GM18519 (cell line): ENCODE measurements at regions not wholly inside any gene's neighbourhood (a gene's known extent, or its start where the extent isn't known, plus 50 kb on each side); places are given as distances from the start of the nearest gene placed in this dataset.

Source experiments
- ATAC-seq: cut with Tn5 transposase; IDR thresholded peaks from one replicate; pipeline ENCODE4 v1.9.1; 2021; ENCODE audit warnings: mild to moderate bottlenecking, moderate library complexity; ENCODE audit not compliant: unreplicated experiment, low FRiP score

DNA sequence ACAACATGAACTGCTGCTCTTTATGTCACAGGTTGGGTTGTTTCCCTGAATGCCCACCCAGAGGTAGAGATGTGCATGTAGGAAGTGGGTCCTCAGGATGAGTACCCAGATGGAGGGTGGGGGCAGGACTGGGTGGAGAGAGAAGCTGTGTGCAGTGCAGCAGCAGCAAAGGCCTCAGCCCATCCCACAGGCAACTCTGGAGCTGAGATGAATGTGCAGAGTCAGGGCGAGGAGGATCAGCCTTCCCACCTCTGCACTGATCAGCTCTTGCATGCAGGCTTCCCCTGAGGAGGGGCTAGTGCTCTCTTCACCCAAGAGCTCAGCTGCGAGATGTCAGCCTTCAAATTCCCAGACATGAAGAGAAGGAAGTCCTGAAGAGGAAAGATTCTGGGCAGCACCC, 326.2 kb upstream of the RAB6C start:
- no peak for ATAC-seq

DNA sequence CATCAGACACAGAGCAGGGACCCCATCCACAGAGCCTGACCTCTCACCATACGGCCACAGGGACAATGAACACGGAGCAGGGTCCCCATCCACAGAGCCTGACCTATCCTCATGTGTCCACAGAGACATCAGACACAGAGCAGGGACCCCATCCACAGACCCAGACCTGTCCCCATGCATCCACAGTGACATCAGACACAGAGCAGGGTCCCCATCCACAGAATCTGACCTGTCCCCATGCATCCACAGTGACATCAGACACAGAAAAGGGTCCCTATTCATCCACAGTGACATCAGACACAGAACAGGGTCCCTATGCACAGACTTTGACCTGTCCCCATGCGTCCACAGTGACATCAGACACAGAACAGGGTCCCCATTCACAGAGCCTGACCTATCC, 325.1 kb upstream of the RAB6C start:
- no peak for ATAC-seq

DNA sequence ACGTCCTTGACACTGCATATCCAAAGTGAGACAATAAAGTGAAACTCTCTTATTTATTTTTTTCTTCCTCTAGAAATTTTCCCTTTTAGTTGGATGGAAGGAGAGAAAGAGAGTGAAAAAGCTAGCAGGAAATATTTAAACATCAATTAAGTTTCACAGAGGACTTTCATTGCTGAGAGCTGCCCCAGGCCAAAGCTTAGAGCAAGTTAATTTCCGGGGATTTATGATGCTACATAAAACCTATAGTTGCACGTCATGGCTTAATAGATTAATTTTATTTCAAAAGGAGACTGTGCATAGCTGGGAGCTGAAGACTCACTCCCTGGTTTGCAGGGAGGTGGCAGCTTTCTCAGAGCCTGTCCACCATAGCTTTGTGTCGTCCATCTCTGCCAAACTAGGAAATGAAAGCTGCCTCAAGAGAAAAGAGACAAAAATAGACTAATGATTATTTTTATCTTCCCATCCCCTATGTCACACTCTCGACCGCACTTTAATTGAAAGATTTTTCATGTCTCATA, 323.3 kb upstream of the RAB6C start:
- ATAC-seq, result no peak

DNA sequence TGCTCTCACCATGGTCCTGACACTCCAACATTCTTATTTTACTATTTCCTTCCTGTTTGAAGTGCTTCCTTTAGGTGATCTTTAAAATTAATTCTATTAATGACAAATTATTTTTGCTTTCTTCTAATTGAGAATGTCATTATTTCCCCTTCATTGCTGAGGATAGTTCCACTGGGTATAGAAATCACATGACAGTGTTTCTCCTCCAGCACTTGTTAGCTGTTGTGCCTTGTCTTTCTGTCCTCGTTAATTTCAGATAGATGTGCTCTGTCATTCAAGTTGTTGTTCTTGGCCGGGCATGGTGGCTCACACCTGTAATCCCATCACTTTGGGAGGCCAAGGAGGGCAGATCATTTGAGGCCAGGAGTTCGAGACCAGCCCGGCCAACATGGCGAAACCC, 321.0 kb upstream of the RAB6C start:
- no peak for ATAC-seq

DNA sequence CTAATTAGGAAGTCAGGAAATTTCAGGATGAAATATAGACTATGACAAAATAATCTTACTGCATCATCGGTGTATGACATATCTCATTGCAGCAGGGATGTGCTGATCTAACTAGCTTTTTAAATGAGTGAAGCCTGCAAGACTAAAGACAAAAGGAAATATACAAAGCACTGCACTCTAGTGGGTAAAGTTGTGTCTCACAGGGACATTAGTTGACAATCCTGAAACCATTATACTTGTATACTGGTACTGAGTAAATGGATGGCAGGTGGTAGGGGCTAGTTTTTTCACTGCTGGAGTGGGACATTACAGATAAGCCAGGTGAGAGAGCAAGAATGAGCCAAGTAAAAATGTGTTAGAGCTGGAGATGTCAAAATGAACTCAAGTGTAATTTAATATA, 317.5 kb upstream of the RAB6C start:
- no peak for ATAC-seq

DNA sequence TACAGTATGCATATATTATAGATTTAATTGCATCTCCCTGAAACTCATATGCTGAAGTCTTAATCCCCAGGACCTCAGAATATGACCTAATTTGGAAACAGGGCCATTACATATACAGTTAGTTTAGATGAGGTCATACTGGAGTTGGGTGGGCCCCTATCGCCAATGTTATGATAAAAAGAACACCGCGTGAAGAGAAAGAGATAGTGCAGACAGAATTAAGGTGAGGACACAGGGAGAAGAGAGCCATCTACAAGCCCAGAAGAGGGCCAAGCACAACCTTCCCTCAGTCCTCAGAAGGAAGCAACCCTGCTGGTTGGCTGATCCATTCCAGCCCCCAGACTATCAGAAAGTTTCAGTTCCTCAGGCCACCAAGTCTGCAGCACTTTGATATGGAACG, 311.9 kb upstream of the RAB6C start:
- ATAC-seq, result no peak

DNA sequence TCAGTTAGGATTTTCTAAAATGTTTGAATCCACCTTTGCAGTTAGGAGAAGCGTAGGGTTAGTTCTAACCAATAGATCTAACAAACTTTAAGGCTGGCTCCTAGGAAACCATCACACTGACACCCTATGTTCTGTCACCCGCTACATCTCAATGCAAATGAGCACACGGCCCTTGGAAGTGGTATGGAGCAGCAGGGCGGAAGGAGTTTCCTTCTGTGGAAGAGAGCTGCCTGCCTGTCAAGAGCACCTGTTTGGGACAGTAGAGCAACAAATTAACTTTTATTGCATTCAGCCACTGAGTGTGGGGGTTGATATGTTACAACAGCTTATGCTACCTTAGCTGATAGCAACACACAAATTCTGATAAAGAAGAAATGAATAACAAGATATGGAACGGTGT, 306.9 kb upstream of the RAB6C start:
- no peak for ATAC-seq

DNA sequence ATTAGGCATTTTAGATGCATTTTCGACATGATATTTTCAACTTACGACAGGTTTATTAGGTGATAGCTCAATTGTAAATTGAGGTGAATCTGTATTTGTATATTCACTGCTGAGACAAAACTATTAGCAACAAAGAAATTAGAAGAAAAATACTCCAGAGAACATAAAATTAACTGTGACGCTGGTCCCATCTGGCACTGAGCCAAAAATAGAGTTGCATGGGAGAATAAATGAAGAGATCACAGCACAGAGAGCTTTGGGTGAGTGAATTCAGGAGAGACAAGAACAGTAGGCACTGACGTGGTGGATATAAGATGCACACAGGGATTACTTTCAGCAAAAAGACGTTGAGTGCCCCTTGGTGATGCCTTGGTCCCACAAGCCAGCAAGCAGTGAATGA, 306.2 kb upstream of the RAB6C start:
- no peak for ATAC-seq

DNA sequence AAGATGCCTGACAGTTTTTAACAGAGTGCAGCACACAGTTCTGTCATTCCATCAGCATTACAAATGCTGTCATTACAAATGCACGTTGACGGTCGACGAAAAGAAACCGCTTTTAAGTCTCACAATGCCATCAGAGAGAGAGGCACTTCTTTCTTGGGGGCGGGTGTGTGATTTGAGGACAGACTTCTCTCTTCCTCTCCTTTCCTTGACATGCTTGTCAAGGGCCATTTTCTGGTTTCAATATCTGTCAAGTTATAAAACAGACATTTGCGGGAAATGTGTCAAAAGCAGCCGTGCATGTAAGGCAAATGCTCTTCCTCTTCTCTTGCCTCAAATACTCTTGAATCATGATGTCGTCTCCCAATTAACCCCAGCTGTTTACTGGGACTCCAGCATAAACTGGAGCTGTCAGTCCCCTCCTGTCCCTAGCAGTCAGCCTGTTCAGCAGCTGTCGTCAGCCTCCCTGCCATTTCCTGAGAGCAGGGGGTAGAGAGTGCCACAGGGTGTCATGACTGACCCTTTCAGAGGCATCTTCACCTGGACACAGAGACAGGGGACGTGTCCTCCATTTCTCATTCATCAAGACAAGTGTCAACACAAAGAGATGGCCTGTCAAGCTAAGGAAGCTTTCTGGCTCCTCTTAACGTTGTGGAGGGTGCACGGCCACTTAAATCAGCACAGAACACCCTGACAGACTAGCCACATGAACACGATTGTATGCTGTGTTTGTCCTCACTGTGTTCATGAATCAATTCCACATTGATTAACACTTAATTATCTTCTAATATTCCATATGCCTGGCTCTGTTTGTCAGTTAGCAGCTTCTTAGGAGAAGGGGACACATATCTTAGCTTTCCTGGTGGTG, 305.4 kb upstream of the RAB6C start:
- ATAC-seq, result no peak

DNA sequence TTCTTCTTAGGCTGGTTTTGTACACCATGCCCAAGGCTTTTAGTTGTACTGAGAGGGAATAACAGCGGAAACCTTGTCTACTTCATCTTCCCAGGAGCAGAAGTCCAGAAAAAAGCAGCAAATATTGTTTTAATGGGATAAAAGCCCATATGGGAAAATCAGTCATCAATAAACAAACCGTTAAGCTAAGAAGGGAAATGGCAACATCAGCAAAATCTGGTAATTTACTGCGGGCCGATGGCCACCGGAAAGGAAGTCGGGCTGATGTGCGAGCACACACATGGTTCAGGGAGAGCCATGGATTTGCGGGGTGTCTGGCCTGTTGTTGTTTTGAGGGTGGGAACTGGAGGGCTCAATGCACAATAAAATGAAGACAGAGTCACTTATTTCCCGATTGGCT, 300.7 kb upstream of the RAB6C start:
- ATAC-seq, result no peak

DNA sequence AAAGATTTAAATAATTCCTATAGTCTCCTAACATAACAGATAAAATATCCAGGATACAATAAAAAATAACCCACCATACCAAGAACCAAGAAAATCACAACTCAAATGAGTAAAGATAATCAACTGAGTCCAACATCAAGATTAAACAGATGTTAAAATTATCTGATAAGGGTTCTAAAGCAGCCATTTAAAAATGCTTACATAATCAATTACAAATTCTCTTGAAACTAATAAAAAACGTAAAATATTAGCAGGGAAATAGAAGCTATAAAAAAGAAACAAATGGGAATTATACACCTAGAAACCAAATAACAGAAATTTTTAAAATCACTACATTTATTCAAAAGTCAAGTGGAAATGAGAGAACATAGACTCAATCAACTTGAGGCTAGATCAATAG, 297.7 kb upstream of the RAB6C start:
- ATAC-seq, result no peak

DNA sequence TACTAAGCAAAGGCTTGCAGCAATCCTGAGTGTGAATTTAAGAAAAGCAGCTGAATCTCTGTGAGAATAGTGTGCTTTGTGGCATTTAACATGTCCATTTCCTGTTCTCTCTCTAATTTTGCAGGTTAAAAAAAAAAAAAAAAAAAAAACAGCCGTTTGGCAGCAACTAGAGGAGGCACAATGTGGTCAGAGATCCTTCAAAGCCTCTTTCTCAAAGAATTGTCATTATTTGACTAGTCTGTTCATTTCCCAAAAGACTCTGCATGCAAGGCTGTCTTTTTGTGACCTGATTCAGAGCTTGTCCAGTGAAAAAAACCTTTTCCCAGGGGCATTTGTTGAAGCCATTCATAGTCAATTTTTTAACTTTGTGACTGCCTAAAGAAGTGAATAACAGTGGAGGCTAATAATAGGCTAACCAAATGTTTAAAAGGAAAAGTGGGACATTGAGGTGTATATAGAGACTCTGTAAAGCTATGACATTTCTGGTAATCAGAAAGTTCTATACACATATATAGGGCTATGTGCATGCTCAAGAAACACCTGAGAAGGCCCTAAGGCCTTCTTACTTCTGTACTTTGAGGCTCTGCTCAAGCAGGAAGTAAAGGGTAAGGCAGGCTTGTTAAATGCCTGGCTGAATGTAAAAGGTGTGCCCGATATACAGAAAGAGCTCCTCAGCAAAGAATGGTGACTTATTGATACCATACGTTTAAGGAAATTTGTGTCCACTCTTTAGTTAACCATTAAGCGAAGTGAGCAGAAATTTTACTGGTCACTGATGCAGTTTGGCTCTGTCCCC, 289.6 kb upstream of the RAB6C start:
- ATAC-seq, result no peak

DNA sequence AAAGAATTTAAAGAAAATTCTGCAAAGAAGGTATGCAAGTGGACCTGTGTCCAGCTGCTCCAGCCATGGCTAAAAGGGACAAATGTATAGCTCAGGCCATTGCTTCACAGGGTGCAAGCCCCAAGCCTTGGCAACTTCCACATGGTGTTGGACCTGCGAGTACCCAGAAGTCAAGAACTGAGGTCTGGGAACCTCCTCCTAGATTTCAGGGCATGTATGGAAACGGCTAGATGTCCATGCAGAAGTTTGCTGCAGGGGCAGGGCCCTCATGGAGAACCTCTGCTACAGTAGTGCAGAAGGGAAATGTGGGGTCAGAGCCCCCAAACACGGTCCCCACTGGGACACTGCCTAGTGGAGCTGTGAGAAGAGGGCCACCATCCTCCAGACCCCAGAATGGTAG, 284.0 kb upstream of the RAB6C start:
- ATAC-seq, result no peak

DNA sequence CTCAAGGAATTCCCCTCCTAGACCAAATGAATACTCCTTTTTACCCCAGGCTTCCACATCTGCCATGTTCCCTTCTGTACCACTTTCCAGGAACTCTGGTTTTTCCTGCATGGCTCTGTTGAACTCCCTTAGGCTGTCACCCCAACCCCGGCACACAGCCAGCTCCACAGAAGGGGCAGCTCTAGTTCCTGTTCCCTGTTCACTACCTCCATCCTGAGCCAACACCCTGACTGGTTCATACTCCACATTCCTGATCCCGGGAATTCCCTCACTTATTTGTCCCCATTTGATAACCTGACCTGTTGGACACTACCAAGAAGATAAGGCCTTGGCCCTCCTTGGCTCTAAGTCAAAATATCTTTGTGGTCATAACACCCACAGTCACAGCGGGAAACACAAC, 280.9 kb upstream of the RAB6C start:
- no peak for ATAC-seq

DNA sequence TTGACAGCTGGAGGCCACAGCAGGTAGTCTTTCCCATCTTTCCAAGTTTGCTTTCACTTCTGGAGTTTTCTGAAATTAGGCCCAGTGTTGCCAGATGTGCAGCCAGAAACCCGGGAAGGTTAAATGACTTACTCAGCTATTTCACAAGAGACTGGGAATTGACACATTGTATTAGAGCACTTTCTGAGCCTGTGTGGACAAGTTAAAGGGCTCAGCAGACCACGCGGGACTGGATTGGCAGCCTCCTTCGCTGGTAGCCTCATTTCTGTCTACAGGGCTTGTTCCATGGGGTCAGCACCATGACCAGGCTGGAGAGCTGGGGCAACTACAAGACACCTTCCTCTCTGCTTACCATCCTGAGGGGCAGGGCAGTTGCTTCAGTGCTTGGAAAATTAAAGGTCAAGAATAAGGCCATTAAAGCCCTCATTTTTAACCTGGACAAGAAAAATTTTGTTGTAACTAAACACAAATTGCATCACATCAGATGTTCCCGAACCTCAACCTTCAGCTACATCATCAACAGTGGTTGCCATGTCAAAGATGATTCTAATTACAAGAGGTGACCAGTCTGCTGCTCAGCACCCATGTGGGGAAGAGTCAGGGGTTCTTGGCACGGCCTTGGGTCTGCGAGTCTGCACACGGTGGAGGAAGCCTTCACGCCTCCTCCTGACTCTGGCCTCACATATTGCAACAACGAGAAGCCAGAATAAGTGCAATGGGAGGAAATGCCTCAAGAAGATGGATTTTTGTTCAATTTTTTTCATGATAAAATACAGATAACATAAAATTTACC, 279.5 kb upstream of the RAB6C start:
- ATAC-seq, result no peak

DNA sequence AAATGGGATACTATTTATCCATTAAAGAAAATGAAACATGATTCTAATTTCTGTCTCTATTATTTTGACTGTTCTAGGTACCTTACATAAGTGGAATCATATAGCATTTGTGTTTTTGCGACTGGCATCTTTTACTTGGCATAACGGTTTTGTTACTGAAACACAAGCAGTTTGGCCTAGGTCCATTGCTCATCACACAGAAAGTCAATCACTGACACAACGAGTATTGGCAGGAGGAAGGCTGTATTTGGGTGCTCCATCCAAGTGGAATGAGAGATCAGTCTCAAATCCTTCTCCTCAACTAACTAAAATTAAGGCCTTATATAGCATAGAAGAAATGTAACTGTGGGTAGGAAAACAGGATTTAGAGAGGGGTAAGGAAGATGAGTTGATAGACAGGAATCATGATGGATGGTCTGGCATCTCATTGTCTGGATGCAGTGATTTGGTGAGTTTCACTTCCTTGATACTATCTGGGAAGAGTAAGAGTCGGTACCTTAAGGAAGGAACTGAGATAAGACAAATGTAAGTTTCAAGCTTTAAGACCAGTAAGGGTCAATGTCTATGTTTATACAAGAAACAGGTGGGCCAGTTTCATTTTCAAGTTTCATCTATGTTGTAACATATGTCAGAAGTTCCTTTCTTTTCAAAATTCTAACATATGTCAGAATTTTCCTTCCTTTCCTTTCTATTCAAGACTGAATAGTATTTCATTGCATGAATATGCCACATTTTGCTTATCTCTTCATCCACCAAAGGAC, 276.9 kb upstream of the RAB6C start:
- ATAC-seq, result no peak

DNA sequence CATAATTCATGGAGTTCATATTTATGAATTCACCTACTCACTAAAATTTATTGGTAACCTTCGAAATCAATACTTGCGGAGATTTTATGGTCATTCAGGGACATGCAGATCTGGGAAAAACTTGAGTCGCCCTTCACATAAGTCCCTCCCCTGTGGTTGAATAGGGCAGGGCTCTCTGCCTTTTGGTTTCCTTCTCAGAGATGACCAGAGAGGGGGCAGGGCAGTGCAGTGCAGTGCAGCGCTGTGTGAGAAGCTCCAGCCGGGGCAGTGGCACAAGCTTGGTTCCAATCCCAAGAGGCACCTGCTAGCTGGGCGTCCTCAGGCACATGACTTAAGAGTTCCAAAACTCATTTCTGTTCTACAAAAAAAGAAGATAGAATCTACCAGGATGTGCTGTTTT, 274.4 kb upstream of the RAB6C start:
- ATAC-seq, result no peak

DNA sequence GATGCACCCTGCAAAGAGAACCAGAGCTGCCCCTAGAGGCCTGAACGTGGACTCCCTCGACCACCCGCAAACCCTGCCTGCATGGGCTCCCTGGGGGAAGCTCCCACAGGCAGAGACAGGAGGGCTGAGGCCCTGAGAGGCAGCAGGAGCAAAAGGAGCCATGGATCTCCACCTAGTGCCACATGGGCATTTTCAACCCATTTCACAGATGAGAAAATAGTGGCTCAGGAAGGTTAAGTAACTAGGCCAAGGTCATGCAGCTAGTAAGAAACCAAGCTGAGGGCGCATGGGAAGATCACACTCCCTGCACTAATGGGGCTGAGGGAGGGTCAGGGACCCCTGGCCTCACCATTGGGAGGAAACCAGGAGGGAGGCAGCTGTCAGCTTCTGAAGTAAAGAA, 271.7 kb upstream of the RAB6C start:
- ATAC-seq, result no peak

DNA sequence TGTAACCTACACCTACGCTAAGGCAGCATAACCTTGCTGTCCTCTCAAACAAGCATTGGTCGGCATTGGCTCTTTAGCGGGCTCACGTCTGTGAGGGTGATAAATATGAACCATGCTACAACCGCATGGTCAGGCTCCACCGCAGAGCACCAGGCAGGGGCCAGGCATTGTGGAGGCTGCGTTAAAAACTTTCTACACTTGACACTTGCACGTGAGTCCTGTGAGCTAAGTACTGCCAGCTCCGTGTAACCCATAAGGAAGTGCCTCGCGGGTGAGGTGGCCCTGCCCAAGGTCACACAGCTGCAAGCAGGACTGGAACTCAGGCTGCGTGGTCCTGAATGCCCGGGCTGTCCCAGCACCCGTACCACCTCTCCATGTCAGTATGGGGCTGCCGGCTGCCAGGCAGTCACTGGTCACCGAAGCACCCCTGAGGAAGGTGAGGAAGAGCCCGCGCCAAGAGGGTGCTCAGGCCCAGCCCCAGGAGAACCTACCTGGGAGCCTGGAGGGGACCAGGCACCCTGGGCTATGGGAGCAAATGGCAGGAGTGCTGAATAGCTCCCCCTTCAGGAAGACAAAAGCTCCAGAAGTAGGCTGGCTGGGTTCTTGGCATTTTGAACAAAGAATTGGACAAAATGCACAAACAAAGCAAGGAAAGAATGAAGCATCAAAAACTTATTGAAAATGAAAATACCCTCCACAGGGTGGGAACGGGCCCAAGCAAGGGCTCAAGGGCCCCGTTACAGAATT, 271.1 kb upstream of the RAB6C start:
- no peak for ATAC-seq
